ENCODE measurements at regions not wholly inside any gene's neighbourhood (a gene's known extent, or its start where the extent isn't known, plus 50 kb on each side); places are given as distances from the start of the nearest gene placed in this dataset.

DNA sequence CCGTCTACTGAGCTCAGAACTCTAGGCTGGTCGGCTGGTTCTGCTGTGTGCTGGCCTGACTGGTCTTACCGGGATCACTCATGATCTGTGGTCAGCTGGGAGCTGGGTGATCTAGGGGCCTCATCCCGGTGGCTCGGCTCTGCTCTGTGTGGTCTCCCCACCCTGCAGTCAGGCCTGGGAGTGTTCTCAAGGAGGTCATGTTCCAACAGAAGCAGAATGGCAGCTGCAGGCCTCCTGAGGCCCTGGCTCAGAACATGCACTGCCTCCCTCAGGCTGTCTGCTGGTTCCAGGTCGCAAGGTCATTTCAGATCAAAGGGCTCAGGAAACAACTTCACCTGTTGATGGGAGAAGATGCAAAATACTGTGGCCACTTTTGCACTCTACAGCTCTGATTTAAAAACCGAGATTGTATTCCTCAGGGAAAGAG is 81.1 kb upstream of the RFX8 start:
- DNase-seq (ENCODE audit: low spot score) (no peak), ATAC-seq (ENCODE audit: insufficient number of reproducible peaks, low FRiP score, low read depth) (no peak)
- no peak overlapping the region for H3K4me3 ChIP-seq
- no peaks in the 10 kb centered on the region for H3K9me3 ChIP-seq
- H3K27me3 ChIP-seq (replicated peaks; ENCODE audit: insufficient read depth), result no peaks in the 10 kb centered on the region
- H3K36me3 ChIP-seq, result no peaks in the 10 kb centered on the region
- H3K4me1 ChIP-seq (ENCODE audit: control insufficient read depth in 1 of 2, low read depth in 2 of 2), result peaks cover 10 to 20% of the 10 kb centered on the region in 2 donors
- TF ChIP-seq, protein P1, sequence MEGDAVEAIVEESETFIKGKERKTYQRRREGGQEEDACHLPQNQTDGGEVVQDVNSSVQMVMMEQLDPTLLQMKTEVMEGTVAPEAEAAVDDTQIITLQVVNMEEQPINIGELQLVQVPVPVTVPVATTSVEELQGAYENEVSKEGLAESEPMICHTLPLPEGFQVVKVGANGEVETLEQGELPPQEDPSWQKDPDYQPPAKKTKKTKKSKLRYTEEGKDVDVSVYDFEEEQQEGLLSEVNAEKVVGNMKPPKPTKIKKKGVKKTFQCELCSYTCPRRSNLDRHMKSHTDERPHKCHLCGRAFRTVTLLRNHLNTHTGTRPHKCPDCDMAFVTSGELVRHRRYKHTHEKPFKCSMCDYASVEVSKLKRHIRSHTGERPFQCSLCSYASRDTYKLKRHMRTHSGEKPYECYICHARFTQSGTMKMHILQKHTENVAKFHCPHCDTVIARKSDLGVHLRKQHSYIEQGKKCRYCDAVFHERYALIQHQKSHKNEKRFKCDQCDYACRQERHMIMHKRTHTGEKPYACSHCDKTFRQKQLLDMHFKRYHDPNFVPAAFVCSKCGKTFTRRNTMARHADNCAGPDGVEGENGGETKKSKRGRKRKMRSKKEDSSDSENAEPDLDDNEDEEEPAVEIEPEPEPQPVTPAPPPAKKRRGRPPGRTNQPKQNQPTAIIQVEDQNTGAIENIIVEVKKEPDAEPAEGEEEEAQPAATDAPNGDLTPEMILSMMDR (IDR thresholded peaks at IDR 0.05), result no peak
- H3K27ac ChIP-seq, result no peak overlapping the region

DNA sequence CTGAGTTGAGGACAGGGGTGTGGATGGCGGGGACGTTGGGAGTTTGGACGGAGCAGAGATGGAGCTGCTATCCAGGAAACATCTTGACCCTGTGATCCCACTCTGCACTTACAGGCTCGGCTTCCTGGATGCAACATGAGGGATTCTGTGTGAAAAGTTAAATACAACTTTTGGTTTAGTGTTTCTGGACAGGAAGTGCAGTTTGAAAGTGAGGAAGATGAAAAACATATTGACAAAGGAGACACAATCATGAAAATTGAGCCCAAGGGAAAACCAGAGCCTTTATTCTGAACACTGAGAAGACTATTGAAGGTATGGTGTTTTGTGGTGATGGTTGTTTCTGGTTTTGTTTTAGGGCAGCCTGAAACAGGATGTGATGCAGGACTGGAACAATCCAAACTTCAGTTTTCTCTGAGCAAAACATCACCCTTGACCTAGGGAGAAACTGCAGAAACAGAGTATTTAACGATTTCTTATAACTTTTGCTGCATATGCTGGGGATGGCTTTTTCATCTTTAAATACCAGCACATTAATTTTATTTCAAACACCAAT is 76.5 kb upstream of the RFX8 start:
- no peaks in the 10 kb centered on the region for H3K4me1 ChIP-seq (ENCODE audit: control insufficient read depth in 1 of 2, low read depth in 2 of 2)
- H3K4me3 ChIP-seq, result no peak overlapping the region
- DNase-seq (ENCODE audit: low spot score) (no peak), ATAC-seq (ENCODE audit: insufficient number of reproducible peaks, low FRiP score, low read depth) (no peak)
- H3K36me3 ChIP-seq, result no peaks in the 10 kb centered on the region
- H3K27me3 ChIP-seq (replicated peaks; ENCODE audit: insufficient read depth), result no peaks in the 10 kb centered on the region
- no peaks in the 10 kb centered on the region for H3K9me3 ChIP-seq
- no peak overlapping the region for H3K27ac ChIP-seq
- TF ChIP-seq, protein P1 (IDR thresholded peaks at IDR 0.05), result no peak

DNA sequence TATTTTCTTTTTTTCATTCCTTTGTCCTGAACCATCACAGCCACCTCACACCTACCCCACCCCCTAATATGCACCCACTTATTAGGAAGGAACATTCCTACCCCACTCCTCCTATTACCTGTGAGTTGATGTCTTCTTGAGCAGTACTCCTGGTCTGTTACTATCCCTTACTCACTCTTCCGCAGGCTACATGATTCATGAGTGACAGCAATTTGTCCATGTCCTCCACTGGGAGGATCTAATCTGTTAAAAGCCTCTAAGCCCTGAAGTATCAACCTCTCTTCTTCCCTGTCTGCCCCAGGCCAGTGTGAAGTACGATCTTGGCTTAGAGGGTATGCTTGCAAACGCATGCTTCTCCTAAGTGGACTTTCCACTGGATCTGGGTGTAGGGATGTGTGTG is 75.6 kb upstream of the RFX8 start:
- no peaks in the 10 kb centered on the region for H3K36me3 ChIP-seq
- no peak for DNase-seq (ENCODE audit: low spot score)
- H3K4me3 ChIP-seq, result no peak overlapping the region
- no peak overlapping the region for H3K27ac ChIP-seq
- ATAC-seq (ENCODE audit: insufficient number of reproducible peaks, low FRiP score, low read depth), result no peak
- no peaks in the 10 kb centered on the region for H3K27me3 ChIP-seq (replicated peaks; ENCODE audit: insufficient read depth)
- H3K4me1 ChIP-seq (ENCODE audit: control insufficient read depth in 1 of 2, low read depth in 2 of 2), result no peaks in the 10 kb centered on the region
- no peaks in the 10 kb centered on the region for H3K9me3 ChIP-seq
- TF ChIP-seq, protein P1 (IDR thresholded peaks at IDR 0.05), result no peak

DNA sequence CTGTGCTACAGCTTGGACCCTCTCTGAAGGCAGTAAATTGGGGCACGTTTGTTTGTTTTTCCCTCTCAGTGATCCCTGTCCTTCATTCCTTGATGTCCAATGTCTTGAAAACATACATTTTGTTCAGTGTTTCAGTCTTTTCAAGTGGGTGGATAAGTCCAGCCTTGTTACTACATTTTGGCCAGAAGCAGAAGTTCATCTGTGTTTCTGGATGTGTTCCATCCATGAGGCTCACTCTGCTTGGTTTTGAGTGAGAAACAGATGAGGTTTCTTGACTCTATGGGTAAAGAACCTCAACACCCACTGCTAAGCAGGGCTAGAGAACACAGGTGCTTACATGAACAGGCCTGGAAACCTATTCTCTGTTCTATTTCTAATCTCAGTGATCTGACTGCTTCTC is 74.5 kb upstream of the RFX8 start:
- DNase-seq (ENCODE audit: low spot score) (no peak), ATAC-seq (ENCODE audit: insufficient number of reproducible peaks, low FRiP score, low read depth) (no peak)
- no peaks in the 10 kb centered on the region for H3K4me1 ChIP-seq (ENCODE audit: control insufficient read depth in 1 of 2, low read depth in 2 of 2)
- no peaks in the 10 kb centered on the region for H3K27me3 ChIP-seq (replicated peaks; ENCODE audit: insufficient read depth)
- no peak overlapping the region for H3K4me3 ChIP-seq
- H3K27ac ChIP-seq, result no peak overlapping the region
- TF ChIP-seq, protein P1 (IDR thresholded peaks at IDR 0.05), result no peak
- no peaks in the 10 kb centered on the region for H3K36me3 ChIP-seq
- no peaks in the 10 kb centered on the region for H3K9me3 ChIP-seq

DNA sequence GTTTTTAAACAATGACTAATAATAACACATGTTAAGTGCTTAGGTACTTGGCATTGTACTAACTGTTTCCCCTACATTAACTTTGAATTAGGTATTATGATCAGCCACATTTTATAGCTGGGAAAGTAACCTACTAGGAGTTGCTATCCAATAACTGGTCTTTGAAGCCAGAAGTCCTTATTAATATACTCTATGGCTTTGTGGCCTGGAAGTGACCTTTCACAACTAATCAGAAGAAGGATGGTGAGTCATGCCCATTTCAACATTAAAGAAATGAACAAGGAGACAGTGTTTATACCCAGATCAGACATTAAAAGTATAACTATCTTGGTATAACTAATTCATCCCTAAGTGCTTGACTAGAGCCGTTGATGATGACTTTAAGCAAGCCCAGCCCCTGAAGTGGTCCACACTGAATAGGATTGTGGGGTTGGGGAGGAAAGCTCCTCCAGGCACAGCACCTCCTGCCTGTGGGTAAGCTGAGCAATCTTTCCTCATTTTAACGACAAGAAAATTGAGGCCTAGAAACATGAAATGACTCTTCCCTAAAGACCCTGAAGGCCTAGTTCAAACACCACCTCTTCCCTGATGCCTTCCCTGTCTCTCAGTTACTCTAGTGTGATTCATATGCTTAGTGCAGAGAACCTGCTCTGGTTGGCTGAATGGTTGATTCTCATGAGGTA is 71.6 kb upstream of the RFX8 start:
- H3K27ac ChIP-seq, result no peak overlapping the region
- TF ChIP-seq, protein P1 (IDR thresholded peaks at IDR 0.05), result no peak
- ATAC-seq (ENCODE audit: insufficient number of reproducible peaks, low FRiP score, low read depth), result no peak

More for the DNA sequence above, 71.6 kb upstream of the RFX8 start:
- Histone ChIP-seq H3K36me3 (no peaks in the 10 kb centered on the region), H3K4me3 (no peak overlapping the region), H3K9me3 (no peaks in the 10 kb centered on the region), H3K4me1 (ENCODE audit: control insufficient read depth in 1 of 2, low read depth in 2 of 2) (no peaks in the 10 kb centered on the region), H3K27me3 (replicated peaks; ENCODE audit: insufficient read depth) (no peaks in the 10 kb centered on the region)
- no peak for DNase-seq (ENCODE audit: low spot score)
